HepG2 (cell line): ENCODE measurements at regions not wholly inside any gene's neighbourhood (a gene's known extent, or its start where the extent isn't known, plus 50 kb on each side); places are given as distances from the start of the nearest gene placed in this dataset.

Source experiments
- E2F1 ChIP-seq: sonication (generic); formaldehyde crosslinking; IDR thresholded peaks from 2 replicates; pipeline ENCODE4 v1.5.0; 2020; ENCODE audit warnings: missing genetic modification reagents
- EP300 ChIP-seq, 3 experiments: sonication (generic) in 1 of 3; formaldehyde crosslinking in 1 of 3; IDR thresholded peaks; 2 replicates each; pipeline versions ENCODE4 v1.5.1 to v1.6.1; 2011 to 2020; ENCODE audit warnings: low read depth in 2 of 3, low read length in 2 of 3, borderline replicate concordance in 1 of 3, improper control_type of control experiment in 1 of 3, mild to moderate bottlenecking in 1 of 3, missing genetic modification reagents in 1 of 3, moderate library complexity in 1 of 3
- HMGA1 ChIP-seq: sonication (generic); formaldehyde crosslinking; conservative IDR thresholded peaks from 2 replicates; pipeline ENCODE4 v1.4.0; 2020; ENCODE audit warnings: missing genetic modification reagents
- HMGXB4 ChIP-seq, 2 experiments: sonication (generic) in 1 of 2; formaldehyde crosslinking in 1 of 2; IDR thresholded peaks; 2 replicates each; pipeline versions ENCODE4 v1.4.0 to v1.6.1; 2018 to 2020; ENCODE audit warnings: missing genetic modification reagents in 2 of 2, borderline replicate concordance in 1 of 2, low read depth in 1 of 2, mild to moderate bottlenecking in 1 of 2, missing biosample characterization in 1 of 2
- NFAT5 ChIP-seq: sonication (generic); formaldehyde crosslinking; IDR thresholded peaks from 2 replicates; pipeline ENCODE4 v1.4.0; 2020; ENCODE audit warnings: missing genetic modification reagents
- SIN3B ChIP-seq: fragments of 150-350 bp; IDR thresholded peaks from 2 replicates; pipeline ENCODE4 v1.6.1; 2014; ENCODE audit warnings: low read length
- TOE1 ChIP-seq: sonication (generic); formaldehyde crosslinking; IDR thresholded peaks from 2 replicates; pipeline ENCODE4 v1.4.0; 2020; ENCODE audit warnings: mild to moderate bottlenecking, missing genetic modification reagents
- ZBED4 ChIP-seq: sonication (generic); formaldehyde crosslinking; IDR thresholded peaks from 2 replicates; pipeline ENCODE4 v1.4.0; 2020; ENCODE audit warnings: missing genetic modification reagents, borderline replicate concordance
- ZBTB25 ChIP-seq: IDR thresholded peaks from 2 replicates; pipeline ENCODE4 v1.6.1; 2018; ENCODE audit warnings: missing genetic modification reagents
- ZFP91 ChIP-seq: sonication (generic); formaldehyde crosslinking; IDR thresholded peaks from 2 replicates; pipeline ENCODE4 v1.9.0; 2022; ENCODE audit warnings: missing genetic modification reagents, mild to moderate bottlenecking, borderline replicate concordance
- ZMAT3 ChIP-seq: sonication (generic); formaldehyde crosslinking; conservative IDR thresholded peaks from 2 replicates; pipeline ENCODE4 v1.7.0; 2021; ENCODE audit warnings: missing genetic modification reagents
- ZNF558 ChIP-seq: sonication (generic); formaldehyde crosslinking; IDR thresholded peaks from 2 replicates; pipeline ENCODE4 v1.9.0; 2022; ENCODE audit warnings: mild to moderate bottlenecking, missing genetic modification reagents, borderline replicate concordance
- ZNF788 ChIP-seq: sonication (generic); formaldehyde crosslinking; IDR thresholded peaks from 2 replicates; pipeline ENCODE4 v1.5.0; 2020; ENCODE audit warnings: mild to moderate bottlenecking, missing genetic modification reagents, borderline replicate concordance

GRCh38 chr7:104064969-104065387 is 75.5 kb upstream of the RELN start (continued):
- TF ChIP-seq NFAT5 (CRISPR knock-in tag), result no peak
- TF ChIP-seq ZMAT3 (CRISPR knock-in tag), result no peak
- no peak for TF ChIP-seq ZBED4 (CRISPR knock-in tag)
- TF ChIP-seq ZFP91 (CRISPR knock-in tag), result no peak
- no peak for TF ChIP-seq HMGA1 (CRISPR knock-in tag)
- peak; percentile 83; the same call in 1 of the 2 replicates for TF ChIP-seq ZBTB25 (CRISPR knock-in tag)
- no peak for TF ChIP-seq SIN3B
- TF ChIP-seq EP300 (IDR thresholded peaks at IDR 0.05; ENCODE audit: low read depth in 2 of 2, low read length in 2 of 2), result peak; percentile 30 to 99; a peak in 3 of 4 replicates
- TF ChIP-seq EP300 (CRISPR knock-in tag; IDR thresholded peaks at IDR 0.05; ENCODE audit: borderline replicate concordance), result peak; percentile 93
- TF ChIP-seq E2F1 (CRISPR knock-in tag), result no peak
- TF ChIP-seq TOE1 (CRISPR knock-in tag), result peak; percentile 32; the same call in 1 of the 2 replicates
- TF ChIP-seq HMGXB4 (CRISPR knock-in tag; IDR thresholded peaks at IDR 0.05; ENCODE audit: borderline replicate concordance in 1 of 2, low read depth in 1 of 2), result peak in 1 of 2 experiments; percentile 31; a peak in 1 of 4 replicates
- no peak for TF ChIP-seq ZNF558 (CRISPR knock-in tag)
- no peak for TF ChIP-seq ZNF788
